ENCODE measurements at regions not wholly inside any gene's neighbourhood (a gene's known extent, or its start where the extent isn't known, plus 50 kb on each side); places are given as distances from the start of the nearest gene placed in this dataset.

- Histone ChIP-seq H3K79me1 (ENCODE audit: low read length) (no peaks in the 10 kb centered on the region), H2BK120ac (ENCODE audit: insufficient read depth, low read length, poor library complexity) (no peak overlapping the region), H3K4me2 (ENCODE audit: low read length) (no peak overlapping the region), H3K27ac (ENCODE audit: low read depth, low read length) (no peak overlapping the region), H3K9ac (ENCODE audit: low read length) (no peak overlapping the region), H4K12ac (ENCODE audit: low read depth, low read length) (no peak overlapping the region), H2AK5ac (ENCODE audit: low read length) (no peak overlapping the region), H3K4me1 (ENCODE audit: control insufficient read depth in 1 of 2, insufficient read depth in 2 of 2, low read length in 2 of 2) (no peaks in the 10 kb centered on the region), H3K23ac (ENCODE audit: low read length) (no peak overlapping the region), H3K79me2 (ENCODE audit: control insufficient read depth, insufficient read depth, low read length, poor library complexity) (no peaks in the 10 kb centered on the region), H3K4ac (ENCODE audit: low read depth, low read length) (no peak overlapping the region), H3K4me3 (ENCODE audit: low read depth, low read length) (no peak overlapping the region), H2BK12ac (ENCODE audit: low read length) (no peak overlapping the region), H3K27me3 (ENCODE audit: insufficient read depth, low read length) (no peaks in the 10 kb centered on the region), H2AFZ (ENCODE audit: insufficient read depth, low read length, poor library complexity) (no peak overlapping the region), H2BK5ac (ENCODE audit: low read depth, low read length, poor library complexity) (no peak overlapping the region), H3K9me3 (ENCODE audit: insufficient read depth, low read depth, low read length) (peaks cover 3% of the 10 kb centered on the region), H3K36me3 (ENCODE audit: control insufficient read depth in 1 of 2, insufficient read depth in 2 of 2, low read length in 2 of 2) (no peaks in the 10 kb centered on the region), H4K8ac (ENCODE audit: low read depth, low read length) (no peak overlapping the region), H3K14ac (ENCODE audit: low read length) (no peak overlapping the region), H3K18ac (ENCODE audit: low read length) (no peak overlapping the region), H4K91ac (ENCODE audit: low read depth, low read length) (no peak overlapping the region)
- no CpG with 5 or more reads among the region's 5 CpGs for WGBS (ENCODE audit: extremely low coverage, insufficient coverage, insufficient read length)
- DNase-seq, result no peak
These were observed 587.6 kb upstream of the NRP1 start for GRCh38 chr10:33921970-33922605.

GRCh38 chr10:33920351-33920750 is 585.9 kb upstream of the NRP1 start:
- Histone ChIP-seq H3K79me2 (ENCODE audit: control insufficient read depth, insufficient read depth, low read length, poor library complexity) (no peaks in the 10 kb centered on the region), H2BK120ac (ENCODE audit: insufficient read depth, low read length, poor library complexity) (no peak overlapping the region), H3K4me3 (ENCODE audit: low read depth, low read length) (no peak overlapping the region), H4K12ac (ENCODE audit: low read depth, low read length) (no peak overlapping the region), H3K9ac (ENCODE audit: low read length) (no peak overlapping the region), H3K79me1 (ENCODE audit: low read length) (no peaks in the 10 kb centered on the region), H3K27me3 (ENCODE audit: insufficient read depth, low read length) (no peaks in the 10 kb centered on the region), H2BK5ac (ENCODE audit: low read depth, low read length, poor library complexity) (no peak overlapping the region), H3K4me1 (ENCODE audit: control insufficient read depth in 1 of 2, insufficient read depth in 2 of 2, low read length in 2 of 2) (no peaks in the 10 kb centered on the region), H2AK5ac (ENCODE audit: low read length) (no peak overlapping the region), H3K4me2 (ENCODE audit: low read length) (no peak overlapping the region), H3K27ac (ENCODE audit: low read depth, low read length) (no peak overlapping the region), H4K8ac (ENCODE audit: low read depth, low read length) (no peak overlapping the region), H3K9me3 (ENCODE audit: insufficient read depth, low read depth, low read length) (peaks cover 3% of the 10 kb centered on the region), H2BK12ac (ENCODE audit: low read length) (no peak overlapping the region), H3K23ac (ENCODE audit: low read length) (no peak overlapping the region), H3K4ac (ENCODE audit: low read depth, low read length) (no peak overlapping the region), H4K91ac (ENCODE audit: low read depth, low read length) (no peak overlapping the region), H3K14ac (ENCODE audit: low read length) (no peak overlapping the region), H3K18ac (ENCODE audit: low read length) (no peak overlapping the region), H3K36me3 (ENCODE audit: control insufficient read depth in 1 of 2, insufficient read depth in 2 of 2, low read length in 2 of 2) (no peaks in the 10 kb centered on the region), H2AFZ (ENCODE audit: insufficient read depth, low read length, poor library complexity) (no peak overlapping the region)
- no CpG with 5 or more reads among the region's 1 CpG for WGBS (ENCODE audit: extremely low coverage, insufficient coverage, insufficient read length)
- DNase-seq, result no peak

DNA sequence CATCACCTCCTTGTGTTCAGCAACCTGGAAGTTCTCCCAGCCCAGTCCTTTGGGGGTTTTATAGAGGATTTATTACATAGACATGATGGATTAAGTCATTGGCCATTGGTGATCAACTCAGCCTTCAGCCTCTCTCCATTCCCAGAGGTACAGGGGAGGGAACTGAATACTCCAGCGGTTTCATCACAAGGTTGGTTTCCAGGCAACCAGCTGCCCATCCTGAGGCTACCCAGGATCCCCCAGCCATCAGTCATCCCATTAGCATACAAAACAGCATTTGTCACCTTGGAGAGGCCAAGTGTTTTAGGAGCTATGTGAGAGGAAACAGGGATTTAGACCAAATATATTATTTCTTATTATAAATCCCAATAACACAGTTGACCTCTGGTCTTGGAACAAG is 584.8 kb upstream of the NRP1 start:
- Histone ChIP-seq H2AFZ (ENCODE audit: insufficient read depth, low read length, poor library complexity) (no peak overlapping the region), H3K9ac (ENCODE audit: low read length) (no peak overlapping the region), H3K36me3 (ENCODE audit: control insufficient read depth in 1 of 2, insufficient read depth in 2 of 2, low read length in 2 of 2) (no peaks in the 10 kb centered on the region), H3K14ac (ENCODE audit: low read length) (no peak overlapping the region), H4K8ac (ENCODE audit: low read depth, low read length) (no peak overlapping the region), H3K79me2 (ENCODE audit: control insufficient read depth, insufficient read depth, low read length, poor library complexity) (no peaks in the 10 kb centered on the region), H3K4me3 (ENCODE audit: low read depth, low read length) (no peak overlapping the region), H3K18ac (ENCODE audit: low read length) (no peak overlapping the region), H2BK120ac (ENCODE audit: insufficient read depth, low read length, poor library complexity) (no peak overlapping the region), H2BK5ac (ENCODE audit: low read depth, low read length, poor library complexity) (no peak overlapping the region), H3K9me3 (ENCODE audit: insufficient read depth, low read depth, low read length) (peaks cover 3% of the 10 kb centered on the region), H3K4me2 (ENCODE audit: low read length) (no peak overlapping the region), H3K23ac (ENCODE audit: low read length) (no peak overlapping the region), H3K27ac (ENCODE audit: low read depth, low read length) (no peak overlapping the region), H3K4ac (ENCODE audit: low read depth, low read length) (no peak overlapping the region), H4K91ac (ENCODE audit: low read depth, low read length) (no peak overlapping the region), H2AK5ac (ENCODE audit: low read length) (no peak overlapping the region), H3K4me1 (ENCODE audit: control insufficient read depth in 1 of 2, insufficient read depth in 2 of 2, low read length in 2 of 2) (no peaks in the 10 kb centered on the region), H3K27me3 (ENCODE audit: insufficient read depth, low read length) (no peaks in the 10 kb centered on the region), H3K79me1 (ENCODE audit: low read length) (no peaks in the 10 kb centered on the region), H4K12ac (ENCODE audit: low read depth, low read length) (no peak overlapping the region), H2BK12ac (ENCODE audit: low read length) (no peak overlapping the region)
- no CpG with 5 or more reads among the region's 1 CpG for WGBS (ENCODE audit: extremely low coverage, insufficient coverage, insufficient read length)
- DNase-seq, result no peak

GRCh38 chr10:33917069-33917780 is 582.8 kb upstream of the NRP1 start:
- WGBS (ENCODE audit: extremely low coverage, insufficient coverage, insufficient read length), result no CpG with 5 or more reads among the region's 8 CpGs
- H3K18ac ChIP-seq (ENCODE audit: low read length), result no peak overlapping the region
- no peak overlapping the region for H2BK5ac ChIP-seq (ENCODE audit: low read depth, low read length, poor library complexity)
- no peaks in the 10 kb centered on the region for H3K4me1 ChIP-seq (ENCODE audit: control insufficient read depth in 1 of 2, insufficient read depth in 2 of 2, low read length in 2 of 2)
- no peak overlapping the region for H3K4me2 ChIP-seq (ENCODE audit: low read length)
- no peaks in the 10 kb centered on the region for H3K36me3 ChIP-seq (ENCODE audit: control insufficient read depth in 1 of 2, insufficient read depth in 2 of 2, low read length in 2 of 2)
- no peak overlapping the region for H3K14ac ChIP-seq (ENCODE audit: low read length)
- H3K27ac ChIP-seq (ENCODE audit: low read depth, low read length), result no peak overlapping the region
- H3K9me3 ChIP-seq (ENCODE audit: insufficient read depth, low read depth, low read length), result peaks cover 3% of the 10 kb centered on the region
- no peak overlapping the region for H2BK120ac ChIP-seq (ENCODE audit: insufficient read depth, low read length, poor library complexity)
- H4K8ac ChIP-seq (ENCODE audit: low read depth, low read length), result no peak overlapping the region
- no peak overlapping the region for H3K4me3 ChIP-seq (ENCODE audit: low read depth, low read length)
- no peak overlapping the region for H3K23ac ChIP-seq (ENCODE audit: low read length)
- no peak overlapping the region for H2BK12ac ChIP-seq (ENCODE audit: low read length)
- H3K79me1 ChIP-seq (ENCODE audit: low read length), result no peaks in the 10 kb centered on the region
- no peak overlapping the region for H4K91ac ChIP-seq (ENCODE audit: low read depth, low read length)
- H4K12ac ChIP-seq (ENCODE audit: low read depth, low read length), result no peak overlapping the region
- no peaks in the 10 kb centered on the region for H3K79me2 ChIP-seq (ENCODE audit: control insufficient read depth, insufficient read depth, low read length, poor library complexity)
- H3K4ac ChIP-seq (ENCODE audit: low read depth, low read length), result no peak overlapping the region
- H2AFZ ChIP-seq (ENCODE audit: insufficient read depth, low read length, poor library complexity), result no peak overlapping the region
- H2AK5ac ChIP-seq (ENCODE audit: low read length), result no peak overlapping the region
- no peak overlapping the region for H3K9ac ChIP-seq (ENCODE audit: low read length)
- no peaks in the 10 kb centered on the region for H3K27me3 ChIP-seq (ENCODE audit: insufficient read depth, low read length)
- no peak for DNase-seq

Data from trophoblast cell (in vitro differentiated cells and primary cell).